ENCODE measurements at regions not wholly inside any gene's neighbourhood (a gene's known extent, or its start where the extent isn't known, plus 50 kb on each side); places are given as distances from the start of the nearest gene placed in this dataset.

- Histone ChIP-seq H3K4me2 (ENCODE audit: insufficient read depth, insufficient read length, low read length) (no peak overlapping the region), H3T11ph (ENCODE audit: low read length) (no peak overlapping the region), H2BK15ac (ENCODE audit: low read depth, low read length) (no peak overlapping the region), H4K20me1 (ENCODE audit: control insufficient read depth, insufficient read depth, insufficient read length) (no peaks in the 10 kb centered on the region), H2AFZ (ENCODE audit: low read length) (no peak overlapping the region), H3K56ac (ENCODE audit: insufficient read length, low read depth, low read length) (no peak overlapping the region), H3K9ac (ENCODE audit: extremely low read depth, insufficient read length, low read length) (no peak overlapping the region), H4K8ac (replicated peaks; ENCODE audit: insufficient read length, low read depth, low read length) (no peak overlapping the region), H3K27ac (ENCODE audit: insufficient read length, low read depth, low read length) (no peak overlapping the region), H2BK5ac (ENCODE audit: insufficient read length, low read length) (no peak overlapping the region), H3K4ac (ENCODE audit: low read depth, low read length) (no peak overlapping the region), H4K91ac (ENCODE audit: insufficient read length, low read depth, low read length) (no peak overlapping the region), H3K14ac (ENCODE audit: insufficient read depth, low read length) (no peak overlapping the region), H3K23ac (ENCODE audit: insufficient read length, low read depth, low read length) (no peak overlapping the region), H3K4me1 (ENCODE audit: insufficient read depth, low read length) (no peaks in the 10 kb centered on the region; the same call in 1 of the 2 replicates), H3K79me1 (ENCODE audit: insufficient read depth, low read depth, low read length, poor library complexity, severe bottlenecking) (no peaks in the 10 kb centered on the region), H3K9me3 (ENCODE audit: control insufficient read depth, low read depth, low read length) (no peaks in the 10 kb centered on the region), H2AK5ac (ENCODE audit: insufficient read length, low read length) (no peak overlapping the region), H4K5ac (ENCODE audit: insufficient read length, low read depth, low read length) (no peak overlapping the region), H3K18ac (ENCODE audit: insufficient read length, low read depth, low read length) (no peak overlapping the region), H3K23me2 (ENCODE audit: insufficient read length, low read depth, low read length, poor library complexity, severe bottlenecking) (no peaks in the 10 kb centered on the region), H2BK120ac (ENCODE audit: low read depth, low read length, poor library complexity, severe bottlenecking) (no peak overlapping the region), H3K79me2 (ENCODE audit: insufficient read depth, low read length) (no peaks in the 10 kb centered on the region), H2BK20ac (ENCODE audit: low read depth, low read length, poor library complexity, severe bottlenecking) (no peak overlapping the region), H3K27me3 (ENCODE audit: insufficient read depth, low read length) (no peaks in the 10 kb centered on the region), H2BK12ac (ENCODE audit: insufficient read length, low read depth, low read length) (no peak overlapping the region)
- TF ChIP-seq, protein P1, sequence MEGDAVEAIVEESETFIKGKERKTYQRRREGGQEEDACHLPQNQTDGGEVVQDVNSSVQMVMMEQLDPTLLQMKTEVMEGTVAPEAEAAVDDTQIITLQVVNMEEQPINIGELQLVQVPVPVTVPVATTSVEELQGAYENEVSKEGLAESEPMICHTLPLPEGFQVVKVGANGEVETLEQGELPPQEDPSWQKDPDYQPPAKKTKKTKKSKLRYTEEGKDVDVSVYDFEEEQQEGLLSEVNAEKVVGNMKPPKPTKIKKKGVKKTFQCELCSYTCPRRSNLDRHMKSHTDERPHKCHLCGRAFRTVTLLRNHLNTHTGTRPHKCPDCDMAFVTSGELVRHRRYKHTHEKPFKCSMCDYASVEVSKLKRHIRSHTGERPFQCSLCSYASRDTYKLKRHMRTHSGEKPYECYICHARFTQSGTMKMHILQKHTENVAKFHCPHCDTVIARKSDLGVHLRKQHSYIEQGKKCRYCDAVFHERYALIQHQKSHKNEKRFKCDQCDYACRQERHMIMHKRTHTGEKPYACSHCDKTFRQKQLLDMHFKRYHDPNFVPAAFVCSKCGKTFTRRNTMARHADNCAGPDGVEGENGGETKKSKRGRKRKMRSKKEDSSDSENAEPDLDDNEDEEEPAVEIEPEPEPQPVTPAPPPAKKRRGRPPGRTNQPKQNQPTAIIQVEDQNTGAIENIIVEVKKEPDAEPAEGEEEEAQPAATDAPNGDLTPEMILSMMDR (conservative IDR thresholded peaks at IDR 0.05), result no peak
- Mint-ChIP-seq H3K27ac (no peak overlapping the region), H3K4me3 (no peak overlapping the region), H3K27me3 (ENCODE audit: low read depth) (no peaks in the 10 kb centered on the region), H3K36me3 (ENCODE audit: insufficient read depth in 1 of 3, low read depth in 3 of 3) (no peaks in the 10 kb centered on the region), H3K4me1 (peaks cover 5 to 10% of the 10 kb centered on the region in 2 experiments), H3K9me3 (no peaks in the 10 kb centered on the region)
- WGBS (ENCODE audit: extremely low coverage, insufficient read length, low lambda C conversion rate), result no CpG with 5 or more reads among the region's 3 CpGs
- DNase-seq, result no peak
Measured at GRCh38 chr6:119587537-119587936, 238.0 kb upstream of the MAN1A1 start.

All from H9 (cell line).